Lung (tissue), 11 donors: ENCODE measurements at regions not wholly inside any gene's neighbourhood (a gene's known extent, or its start where the extent isn't known, plus 50 kb on each side); places are given as distances from the start of the nearest gene placed in this dataset.

ENCODE experiments used
- ATAC-seq: fragments of 200-7000 bp; cut with Tn5 transposase; one replicate; pipeline ENCODE4 v1.9.1; 2020; ENCODE audit warnings: moderate number of reproducible peaks; ENCODE audit not compliant: insufficient read depth, low FRiP score
- DNase-seq, 3 donors: peaks; one replicate each; pipeline ENCODE4 v3.0.0-alpha.2; 2013 to 2017
- H3K27ac ChIP-seq, 2 donors: one replicate each; pipeline ENCODE4 v1.5.1; 2013; ENCODE audit warnings: mild to moderate bottlenecking in 2 of 2, moderate library complexity in 2 of 2, control low read depth in 1 of 2, inconsistent platforms in 1 of 2, low read depth in 1 of 2, low read length in 1 of 2
- H3K27me3 ChIP-seq, 3 donors: one replicate each; pipeline ENCODE4 v1.5.1; 2013; ENCODE audit warnings: low read length in 2 of 3; ENCODE audit not compliant: control insufficient read depth in 3 of 3, insufficient read depth in 3 of 3
- H3K36me3 ChIP-seq, 4 donors: one replicate each; pipeline ENCODE4 v1.5.1; 2013; ENCODE audit warnings: low read length in 4 of 4, mild to moderate bottlenecking in 1 of 4, moderate library complexity in 1 of 4; ENCODE audit not compliant: control insufficient read depth in 4 of 4, insufficient read depth in 4 of 4
- H3K4me1 ChIP-seq, 5 donors: one replicate each; pipeline ENCODE4 v1.5.1; 2013; ENCODE audit warnings: low read length in 5 of 5, mild to moderate bottlenecking in 2 of 5, moderate library complexity in 1 of 5; ENCODE audit not compliant: control insufficient read depth in 5 of 5, insufficient read depth in 5 of 5
- H3K4me3 ChIP-seq: one replicate; pipeline ENCODE4 v1.5.1; 2013; ENCODE audit warnings: mild to moderate bottlenecking, control low read depth, moderate library complexity
- H3K9ac ChIP-seq, 2 donors: one replicate each; pipeline ENCODE4 v1.5.1; 2013; ENCODE audit warnings: low read length in 2 of 2, control low read depth in 1 of 2; ENCODE audit not compliant: insufficient read depth in 1 of 2
- H3K9me3 ChIP-seq, 4 donors: one replicate each; pipeline ENCODE4 v1.5.1; 2013; ENCODE audit warnings: low read length in 3 of 4, mild to moderate bottlenecking in 1 of 4, moderate library complexity in 1 of 4; ENCODE audit not compliant: control insufficient read depth in 4 of 4, insufficient read depth in 3 of 4
- WGBS, 2 donors: extraction: QIAGEN DNeasy Blood & Tissue Kit; methylation state at CpG; one replicate each; pipeline ENCODE4 v1.1.7; 2013; 5-methylcytosine and 5-hydroxymethylcytosine counted together
- TF ChIP-seq, protein P1 (sequence below): IDR thresholded peaks from 2 replicates; pipeline ENCODE4 v1.5.1; 2012; ENCODE audit warnings: mild to moderate bottlenecking; ENCODE audit errors: control extremely low read depth, extremely low read depth
- donor health status: control.
- donor health status: control.
- donor health status: Bipolar disorder and iron deficiency.
- donor health status: healthy.
- donor health status: DM: yes; HTN: yes; CAD: no.

DNA sequence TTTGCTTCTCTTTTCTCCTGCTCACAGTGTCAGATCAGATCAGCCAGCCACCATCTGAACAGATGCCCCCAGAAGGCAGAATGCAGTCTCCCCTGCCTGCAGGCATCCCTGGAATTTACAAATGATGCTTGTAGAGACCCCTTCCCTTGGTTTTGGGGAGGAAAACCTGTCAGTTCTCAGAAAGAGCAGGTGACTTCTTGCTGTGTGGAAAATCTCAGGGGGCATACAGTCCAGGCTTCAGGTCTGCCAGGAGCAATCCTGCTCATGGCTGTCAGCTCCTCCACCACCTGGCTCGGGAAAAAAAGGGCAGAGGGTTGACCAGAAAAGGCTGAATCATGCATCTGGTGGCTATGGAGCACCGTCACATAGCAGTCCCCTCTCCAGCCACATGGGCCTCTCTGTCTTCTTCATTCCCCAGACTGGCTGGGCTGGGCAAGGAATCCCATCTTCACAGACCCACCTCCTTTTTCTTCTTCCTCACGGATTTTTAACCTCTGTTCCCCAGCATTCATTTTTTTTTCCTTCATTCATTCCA lies 107.0 kb downstream of the KCNF1 start:
- no peaks in the 10 kb centered on the region for H3K36me3 ChIP-seq
- peaks cover 0 to 7% (median 0%) of the 10 kb centered on the region in 4 donors for H3K9me3 ChIP-seq
- no peak overlapping the region for H3K27ac ChIP-seq
- no peak for DNase-seq
- WGBS, 2 donors, result 65 to 76% methylated on average over 3 of the region's 3 CpGs
- H3K27me3 ChIP-seq, result peaks cover 0 to 3% (median 0%) of the 10 kb centered on the region in 3 donors
- ATAC-seq, result no peak
- peaks cover 0 to 27% (median 0%) of the 10 kb centered on the region in 5 donors for H3K4me1 ChIP-seq
- no peak overlapping the region for H3K4me3 ChIP-seq
- no peak overlapping the region for H3K9ac ChIP-seq
- TF ChIP-seq, protein P1, sequence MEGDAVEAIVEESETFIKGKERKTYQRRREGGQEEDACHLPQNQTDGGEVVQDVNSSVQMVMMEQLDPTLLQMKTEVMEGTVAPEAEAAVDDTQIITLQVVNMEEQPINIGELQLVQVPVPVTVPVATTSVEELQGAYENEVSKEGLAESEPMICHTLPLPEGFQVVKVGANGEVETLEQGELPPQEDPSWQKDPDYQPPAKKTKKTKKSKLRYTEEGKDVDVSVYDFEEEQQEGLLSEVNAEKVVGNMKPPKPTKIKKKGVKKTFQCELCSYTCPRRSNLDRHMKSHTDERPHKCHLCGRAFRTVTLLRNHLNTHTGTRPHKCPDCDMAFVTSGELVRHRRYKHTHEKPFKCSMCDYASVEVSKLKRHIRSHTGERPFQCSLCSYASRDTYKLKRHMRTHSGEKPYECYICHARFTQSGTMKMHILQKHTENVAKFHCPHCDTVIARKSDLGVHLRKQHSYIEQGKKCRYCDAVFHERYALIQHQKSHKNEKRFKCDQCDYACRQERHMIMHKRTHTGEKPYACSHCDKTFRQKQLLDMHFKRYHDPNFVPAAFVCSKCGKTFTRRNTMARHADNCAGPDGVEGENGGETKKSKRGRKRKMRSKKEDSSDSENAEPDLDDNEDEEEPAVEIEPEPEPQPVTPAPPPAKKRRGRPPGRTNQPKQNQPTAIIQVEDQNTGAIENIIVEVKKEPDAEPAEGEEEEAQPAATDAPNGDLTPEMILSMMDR, result no peak

DNA sequence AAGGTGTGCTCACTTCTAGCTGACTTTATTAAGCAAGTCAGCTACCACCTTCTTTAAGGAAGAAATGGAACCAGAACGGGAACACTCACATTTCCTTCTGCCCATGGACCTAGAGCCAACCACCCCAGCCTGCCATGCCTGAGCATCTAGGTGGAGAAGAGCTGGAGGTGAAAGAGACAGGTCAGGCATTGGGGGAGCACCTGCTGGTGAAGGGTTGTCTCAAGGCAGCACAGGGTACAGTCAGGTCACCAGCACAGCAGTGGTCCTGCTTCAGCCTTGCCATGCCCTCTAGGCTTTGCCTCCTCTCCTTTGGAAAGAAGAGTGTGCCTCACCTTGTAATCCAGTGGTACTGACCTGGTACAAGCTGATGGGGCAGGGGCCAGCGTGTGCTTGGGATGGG lies 107.9 kb downstream of the KCNF1 start:
- DNase-seq (no peak), ATAC-seq (no peak)
- H3K4me1 ChIP-seq, result peaks cover 0 to 36% (median 0%) of the 10 kb centered on the region in 5 donors
- WGBS, 2 donors, result 82 to 90% methylated on average over 2 of the region's 2 CpGs
- no peak overlapping the region for H3K4me3 ChIP-seq
- H3K9me3 ChIP-seq, result peaks cover 0 to 7% (median 0%) of the 10 kb centered on the region in 4 donors
- peaks cover 0 to 3% (median 0%) of the 10 kb centered on the region in 3 donors for H3K27me3 ChIP-seq
- no peaks in the 10 kb centered on the region for H3K36me3 ChIP-seq
- no peak overlapping the region for H3K27ac ChIP-seq
- TF ChIP-seq, protein P1, result no peak
- no peak overlapping the region for H3K9ac ChIP-seq

- Histone ChIP-seq H3K36me3 (no peaks in the 10 kb centered on the region), H3K4me3 (no peak overlapping the region), H3K4me1 (peaks cover 0 to 29% (median 0%) of the 10 kb centered on the region in 5 donors), H3K27ac (no peak overlapping the region), H3K27me3 (peaks cover 0 to 3% (median 0%) of the 10 kb centered on the region in 3 donors), H3K9me3 (peaks cover 0 to 7% (median 0%) of the 10 kb centered on the region in 4 donors), H3K9ac (no peak overlapping the region)
- TF ChIP-seq, protein P1, result no peak
- ATAC-seq (no peak), DNase-seq (no peak)
- 89% methylated on average over 6 of the region's 6 CpGs for WGBS, 2 donors
Measured at GRCh38 chr2:11022064-11022463, 110.3 kb downstream of the KCNF1 start.
